NCI-H146 treated with DMSO at 0.1 percent for 48 hours (cell line): ENCODE measurements at regions not wholly inside any gene's neighbourhood (a gene's known extent, or its start where the extent isn't known, plus 50 kb on each side); places are given as distances from the start of the nearest gene placed in this dataset.
"Not testable (repeated sequence)": the region's sequence is repeated elsewhere in the genome, so short reads cannot be mapped to it uniquely, and the experiment has no call there.

Experiments used
- DNase-seq: peaks from one replicate; lab custom pipeline; 2025; ENCODE audit not compliant: unreplicated experiment; lab: John Stamatoyannopoulos, UW

- DNase-seq: no peak
Observed at GRCh38 chr20:52447225-52447551, 255.6 kb upstream of the ZFP64 start.

- no peak for DNase-seq
Observed at GRCh38 chr20:52446421-52447224, 255.0 kb upstream of the ZFP64 start.

GRCh38 chr20:52444455-52444854 is 252.9 kb upstream of the ZFP64 start:
- DNase-seq: no peak

- DNase-seq: no peak
Observed at GRCh38 chr20:52443874-52444273, 252.3 kb upstream of the ZFP64 start.

- no peak for DNase-seq
Observed at GRCh38 chr20:52441710-52442109, 250.1 kb upstream of the ZFP64 start.

GRCh38 chr20:52439375-52439774 is 247.8 kb upstream of the ZFP64 start:
- no peak for DNase-seq

- DNase-seq: no peak
Observed at GRCh38 chr20:52438326-52438963, 246.9 kb upstream of the ZFP64 start.

GRCh38 chr20:52434453-52434852 is 242.9 kb upstream of the ZFP64 start:
- no peak for DNase-seq

GRCh38 chr20:52434041-52434425 is 242.5 kb upstream of the ZFP64 start:
- DNase-seq: no peak

GRCh38 chr20:52433326-52434040 is 241.9 kb upstream of the ZFP64 start:
- no peak for DNase-seq

GRCh38 chr20:52432740-52433139 is 241.2 kb upstream of the ZFP64 start:
- DNase-seq: no peak

- no peak for DNase-seq
Observed at GRCh38 chr20:52429029-52429428, 237.4 kb upstream of the ZFP64 start.

- no peak for DNase-seq
Observed at GRCh38 chr20:52427960-52428359, 236.4 kb upstream of the ZFP64 start.

- DNase-seq: no peak
Observed at GRCh38 chr20:52426856-52427255, 235.3 kb upstream of the ZFP64 start.

- DNase-seq: no peak
Observed at GRCh38 chr20:52425701-52426100, 234.1 kb upstream of the ZFP64 start.

- no peak for DNase-seq
Observed at GRCh38 chr20:52425253-52425652, 233.7 kb upstream of the ZFP64 start.

- not testable (repeated sequence) for DNase-seq
Observed at GRCh38 chr20:52424357-52424942, 232.9 kb upstream of the ZFP64 start.

- DNase-seq: not testable (repeated sequence)
Observed at GRCh38 chr20:52423536-52424140, 232.1 kb upstream of the ZFP64 start.

- DNase-seq: no peak
Observed at GRCh38 chr20:52422574-52423336, 231.2 kb upstream of the ZFP64 start.

GRCh38 chr20:52420805-52421204 is 229.2 kb upstream of the ZFP64 start:
- no peak for DNase-seq

- no peak for DNase-seq
Observed at GRCh38 chr20:52419205-52419604, 227.6 kb upstream of the ZFP64 start.
